PC-9 (cell line): ENCODE measurements at regions not wholly inside any gene's neighbourhood (a gene's known extent, or its start where the extent isn't known, plus 50 kb on each side); places are given as distances from the start of the nearest gene placed in this dataset.

ENCODE experiments used
- CTCF ChIP-seq: fragments of 200-600 bp; sonication (generic); conservative IDR thresholded peaks from 2 replicates; pipeline ENCODE4 v1.6.1; 2017; ENCODE audit warnings: mixed run types, antibody characterized with exemption, mild to moderate bottlenecking, moderate library complexity
- EZH2 ChIP-seq: fragments of 200-600 bp; sonication (generic); IDR thresholded peaks from 2 replicates; pipeline ENCODE4 v1.8.0; 2017; ENCODE audit warnings: antibody characterized with exemption, low read depth

- TF ChIP-seq CTCF (no peak), EZH2 (no peak)
Observed at GRCh38 chr13:46472384-46472783, 80.6 kb upstream of the LRCH1 start.
